ENCODE measurements at regions not wholly inside any gene's neighbourhood (a gene's known extent, or its start where the extent isn't known, plus 50 kb on each side); places are given as distances from the start of the nearest gene placed in this dataset.

DNA sequence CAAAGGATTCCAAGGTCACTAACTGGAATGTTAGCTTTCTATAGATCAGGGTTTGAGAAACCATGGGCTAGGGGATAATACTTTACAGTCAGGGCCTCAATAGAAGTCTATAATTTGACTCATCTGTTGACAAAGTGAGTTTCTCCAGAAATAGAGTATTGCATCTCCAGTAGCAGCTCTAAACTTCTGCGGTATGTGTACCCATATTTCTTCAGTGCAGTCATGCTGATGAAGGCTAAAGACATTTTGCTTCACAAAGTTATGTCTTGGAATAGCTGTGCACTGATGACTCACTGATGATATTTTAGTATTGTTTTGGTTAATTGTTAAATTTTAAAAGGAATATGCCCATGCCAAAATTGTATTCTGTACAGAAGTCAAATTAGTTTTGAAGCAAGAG, 464.9 kb upstream of the AMOT start:
- TF ChIP-seq, protein P1, sequence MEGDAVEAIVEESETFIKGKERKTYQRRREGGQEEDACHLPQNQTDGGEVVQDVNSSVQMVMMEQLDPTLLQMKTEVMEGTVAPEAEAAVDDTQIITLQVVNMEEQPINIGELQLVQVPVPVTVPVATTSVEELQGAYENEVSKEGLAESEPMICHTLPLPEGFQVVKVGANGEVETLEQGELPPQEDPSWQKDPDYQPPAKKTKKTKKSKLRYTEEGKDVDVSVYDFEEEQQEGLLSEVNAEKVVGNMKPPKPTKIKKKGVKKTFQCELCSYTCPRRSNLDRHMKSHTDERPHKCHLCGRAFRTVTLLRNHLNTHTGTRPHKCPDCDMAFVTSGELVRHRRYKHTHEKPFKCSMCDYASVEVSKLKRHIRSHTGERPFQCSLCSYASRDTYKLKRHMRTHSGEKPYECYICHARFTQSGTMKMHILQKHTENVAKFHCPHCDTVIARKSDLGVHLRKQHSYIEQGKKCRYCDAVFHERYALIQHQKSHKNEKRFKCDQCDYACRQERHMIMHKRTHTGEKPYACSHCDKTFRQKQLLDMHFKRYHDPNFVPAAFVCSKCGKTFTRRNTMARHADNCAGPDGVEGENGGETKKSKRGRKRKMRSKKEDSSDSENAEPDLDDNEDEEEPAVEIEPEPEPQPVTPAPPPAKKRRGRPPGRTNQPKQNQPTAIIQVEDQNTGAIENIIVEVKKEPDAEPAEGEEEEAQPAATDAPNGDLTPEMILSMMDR (IDR thresholded peaks at IDR 0.05) = no peak
- TF ChIP-seq POLR2A (IDR thresholded peaks at IDR 0.05) = no peak

Data from esophagus squamous epithelium (tissue), 4 donors.